ENCODE measurements at regions not wholly inside any gene's neighbourhood (a gene's known extent, or its start where the extent isn't known, plus 50 kb on each side); places are given as distances from the start of the nearest gene placed in this dataset.

DNA sequence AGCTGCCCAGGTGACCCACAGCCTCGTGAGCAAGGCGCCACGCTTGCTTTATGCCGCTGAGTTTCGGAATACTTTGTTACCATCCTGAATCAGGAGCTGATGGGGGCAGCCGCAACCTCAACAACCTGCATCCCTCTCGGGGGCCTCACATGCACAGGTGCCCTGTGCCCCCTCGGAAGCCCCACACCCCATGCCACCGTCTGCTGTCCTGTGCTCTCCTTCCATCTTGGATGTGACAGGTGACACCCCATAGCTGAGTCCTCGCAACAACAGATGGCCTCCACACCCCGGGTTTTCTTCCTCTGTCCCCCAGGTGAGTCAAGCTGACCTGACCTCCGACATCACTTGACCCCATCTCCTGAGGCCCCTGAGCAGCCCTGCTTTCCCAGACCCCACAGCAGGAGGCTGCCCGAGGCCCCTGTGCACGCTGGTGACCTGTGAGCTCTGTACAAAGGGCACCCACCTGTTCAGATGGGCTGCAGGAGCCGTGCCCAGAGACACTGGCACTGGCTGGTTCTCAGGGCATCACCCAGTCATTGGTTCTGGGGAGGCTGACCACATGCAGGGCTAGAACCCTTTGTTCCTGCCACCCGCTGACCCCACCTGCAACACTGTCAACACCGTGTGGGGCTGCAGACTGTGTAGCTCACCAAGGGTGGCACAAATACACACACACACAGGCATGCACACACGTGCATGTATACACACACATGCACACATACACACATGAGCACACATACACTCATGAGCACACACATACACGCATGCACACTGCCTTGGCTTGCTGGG is 57.7 kb downstream of the RMI2 start:
- 47% methylated on average over 19 of the region's 19 CpGs for WGBS (ENCODE audit: insufficient coverage, insufficient replicate concordance, low lambda C conversion rate, missing lambda C conversion rate)
- ChIA-PET POLR2A (interaction anchor here (0.5 kb wide), 1 partner anchor 509 kb away, joined by 4 read pairs; no protein-coding TSS in a partner anchor), CTCF (interaction anchor here (0.8 to 7.3 kb wide), 7 partner anchors 8 to 439 kb away, joined by 3 to 60 read pairs (median 3); no protein-coding TSS in a partner anchor), SMC1A (ENCODE audit: uncharacterized antibody, unreplicated experiment) (interaction anchor here (1.1 to 4.4 kb wide), 3 partner anchors 10 to 438 kb away, joined by 3 to 22 read pairs (median 4); no protein-coding TSS in a partner anchor), RAD21 (ENCODE audit: unreplicated experiment) (interaction anchor here (1.2 to 1.5 kb wide), 3 partner anchors 16 to 438 kb away, joined by 3 read pairs; no protein-coding TSS in a partner anchor)
- intact Hi-C loops (cut with micrococcal nuclease; ENCODE audit: unreplicated experiment) (no loop called here), in situ Hi-C loops (cut with MboI) (no loop called here)
- H3K36me3 ChIP-seq (ENCODE audit: control insufficient read depth in 2 of 2, insufficient read depth in 2 of 2, low read length in 1 of 2) = no peaks in the 10 kb centered on the region
- H3K4me2 ChIP-seq (ENCODE audit: control insufficient read depth, insufficient read depth) = no peak overlapping the region
- H2AFZ ChIP-seq (ENCODE audit: control insufficient read depth, low read depth, low read length) = no peak overlapping the region
- no peaks in the 10 kb centered on the region; a peak in 3 of 4 replicates for H3K27me3 ChIP-seq (replicated peaks in 1 of 2; ENCODE audit: control insufficient read depth in 2 of 2, insufficient read depth in 2 of 2, low read length in 1 of 2)
- no peak overlapping the region for H3K4me3 ChIP-seq
- DNase-seq (ENCODE audit: low read depth, low spot score) (no peak), ATAC-seq (no peak), FAIRE-seq (no peak)
- no peaks in the 10 kb centered on the region for H4K20me1 ChIP-seq (ENCODE audit: control insufficient read depth, insufficient read depth)
- no peak overlapping the region for H3K27ac ChIP-seq (ENCODE audit: control insufficient read depth, insufficient read depth)
- no peaks in the 10 kb centered on the region for H3K4me1 ChIP-seq (ENCODE audit: control insufficient read depth, insufficient read depth, low read length)
- H3K79me2 ChIP-seq (ENCODE audit: control insufficient read depth, insufficient read depth, low read length) = no peaks in the 10 kb centered on the region
- H3K9me3 ChIP-seq (replicated peaks; ENCODE audit: control insufficient read depth, insufficient read depth, low read length) = no peaks in the 10 kb centered on the region
- BruUV-seq (replicated peaks) = no TSS peak
- H3K9ac ChIP-seq (ENCODE audit: control insufficient read depth, insufficient read depth, low read length) = no peak overlapping the region
- TF ChIP-seq CREB1 (IDR thresholded peaks at IDR 0.05; ENCODE audit: low read depth) (no peak), WRNIP1 (IDR thresholded peaks at IDR 0.05; ENCODE audit: borderline replicate concordance, low read depth, low read length) (no peak), FOS (IDR thresholded peaks at IDR 0.05; ENCODE audit: borderline replicate concordance, extremely low read depth, insufficient read length) (no peak), TCF12 (IDR thresholded peaks at IDR 0.05; ENCODE audit: low read depth, low read length) (no peak), CHD2 (IDR thresholded peaks at IDR 0.05; ENCODE audit: borderline replicate concordance, low read depth, low read length) (no peak), YBX1 (IDR thresholded peaks at IDR 0.05) (no peak), DPF2 (IDR thresholded peaks at IDR 0.05) (no peak), RB1 (IDR thresholded peaks at IDR 0.05; ENCODE audit: borderline replicate concordance) (no peak), HCFC1 (IDR thresholded peaks at IDR 0.05; ENCODE audit: low read length) (no peak), PML (IDR thresholded peaks at IDR 0.05; ENCODE audit: low read length) (no peak), NR2C1 (IDR thresholded peaks at IDR 0.05) (no peak), HSF1 (IDR thresholded peaks at IDR 0.05; ENCODE audit: low read depth, low read length) (no peak), MEF2B (IDR thresholded peaks at IDR 0.05; ENCODE audit: partially characterized antibody, poor library complexity, severe bottlenecking) (no peak)
- TF ChIP-seq, protein P1, sequence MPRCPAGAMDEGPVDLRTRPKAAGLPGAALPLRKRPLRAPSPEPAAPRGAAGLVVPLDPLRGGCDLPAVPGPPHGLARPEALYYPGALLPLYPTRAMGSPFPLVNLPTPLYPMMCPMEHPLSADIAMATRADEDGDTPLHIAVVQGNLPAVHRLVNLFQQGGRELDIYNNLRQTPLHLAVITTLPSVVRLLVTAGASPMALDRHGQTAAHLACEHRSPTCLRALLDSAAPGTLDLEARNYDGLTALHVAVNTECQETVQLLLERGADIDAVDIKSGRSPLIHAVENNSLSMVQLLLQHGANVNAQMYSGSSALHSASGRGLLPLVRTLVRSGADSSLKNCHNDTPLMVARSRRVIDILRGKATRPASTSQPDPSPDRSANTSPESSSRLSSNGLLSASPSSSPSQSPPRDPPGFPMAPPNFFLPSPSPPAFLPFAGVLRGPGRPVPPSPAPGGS (IDR thresholded peaks at IDR 0.05; ENCODE audit: borderline replicate concordance, insufficient read depth, low read depth, low read length, poor library complexity, severe bottlenecking) = no peak
- TF ChIP-seq, protein P2, sequence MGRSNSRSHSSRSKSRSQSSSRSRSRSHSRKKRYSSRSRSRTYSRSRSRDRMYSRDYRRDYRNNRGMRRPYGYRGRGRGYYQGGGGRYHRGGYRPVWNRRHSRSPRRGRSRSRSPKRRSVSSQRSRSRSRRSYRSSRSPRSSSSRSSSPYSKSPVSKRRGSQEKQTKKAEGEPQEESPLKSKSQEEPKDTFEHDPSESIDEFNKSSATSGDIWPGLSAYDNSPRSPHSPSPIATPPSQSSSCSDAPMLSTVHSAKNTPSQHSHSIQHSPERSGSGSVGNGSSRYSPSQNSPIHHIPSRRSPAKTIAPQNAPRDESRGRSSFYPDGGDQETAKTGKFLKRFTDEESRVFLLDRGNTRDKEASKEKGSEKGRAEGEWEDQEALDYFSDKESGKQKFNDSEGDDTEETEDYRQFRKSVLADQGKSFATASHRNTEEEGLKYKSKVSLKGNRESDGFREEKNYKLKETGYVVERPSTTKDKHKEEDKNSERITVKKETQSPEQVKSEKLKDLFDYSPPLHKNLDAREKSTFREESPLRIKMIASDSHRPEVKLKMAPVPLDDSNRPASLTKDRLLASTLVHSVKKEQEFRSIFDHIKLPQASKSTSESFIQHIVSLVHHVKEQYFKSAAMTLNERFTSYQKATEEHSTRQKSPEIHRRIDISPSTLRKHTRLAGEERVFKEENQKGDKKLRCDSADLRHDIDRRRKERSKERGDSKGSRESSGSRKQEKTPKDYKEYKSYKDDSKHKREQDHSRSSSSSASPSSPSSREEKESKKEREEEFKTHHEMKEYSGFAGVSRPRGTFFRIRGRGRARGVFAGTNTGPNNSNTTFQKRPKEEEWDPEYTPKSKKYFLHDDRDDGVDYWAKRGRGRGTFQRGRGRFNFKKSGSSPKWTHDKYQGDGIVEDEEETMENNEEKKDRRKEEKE (IDR thresholded peaks at IDR 0.05) = no peak
- TF ChIP-seq, protein P3, sequence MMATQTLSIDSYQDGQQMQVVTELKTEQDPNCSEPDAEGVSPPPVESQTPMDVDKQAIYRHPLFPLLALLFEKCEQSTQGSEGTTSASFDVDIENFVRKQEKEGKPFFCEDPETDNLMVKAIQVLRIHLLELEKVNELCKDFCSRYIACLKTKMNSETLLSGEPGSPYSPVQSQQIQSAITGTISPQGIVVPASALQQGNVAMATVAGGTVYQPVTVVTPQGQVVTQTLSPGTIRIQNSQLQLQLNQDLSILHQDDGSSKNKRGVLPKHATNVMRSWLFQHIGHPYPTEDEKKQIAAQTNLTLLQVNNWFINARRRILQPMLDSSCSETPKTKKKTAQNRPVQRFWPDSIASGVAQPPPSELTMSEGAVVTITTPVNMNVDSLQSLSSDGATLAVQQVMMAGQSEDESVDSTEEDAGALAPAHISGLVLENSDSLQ (IDR thresholded peaks at IDR 0.05) = no peak

All from GM12878 (cell line).